ENCODE measurements at regions not wholly inside any gene's neighbourhood (a gene's known extent, or its start where the extent isn't known, plus 50 kb on each side); places are given as distances from the start of the nearest gene placed in this dataset.

DNA sequence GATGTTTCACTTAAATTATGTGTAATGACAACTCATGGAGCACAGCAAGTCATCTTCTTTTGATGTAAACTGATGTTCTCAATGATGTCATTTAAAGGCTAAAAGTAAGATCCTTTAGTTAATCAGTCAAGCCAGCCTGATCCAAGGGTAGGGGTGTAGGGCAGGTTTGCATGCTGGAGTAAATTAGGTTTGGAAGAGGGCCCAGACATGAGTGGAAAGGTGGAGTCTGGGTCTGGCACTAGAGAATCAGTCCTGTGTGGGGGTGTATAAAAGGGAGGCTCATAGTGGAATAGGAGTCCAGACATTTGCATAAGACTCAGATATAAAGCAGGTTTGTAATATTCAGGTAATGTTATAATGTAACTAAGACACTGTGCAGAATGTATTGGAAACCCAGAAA is 88.8 kb upstream of the NYAP2 start:
- Histone ChIP-seq H3K36me3 (ENCODE audit: insufficient read depth) (no peaks in the 10 kb centered on the region), H3K4me1 (ENCODE audit: low read depth, poor library complexity, severe bottlenecking) (no peaks in the 10 kb centered on the region), H3K27me3 (ENCODE audit: insufficient read depth, low read depth) (no peaks in the 10 kb centered on the region), H3K4me2 (no peak overlapping the region), H3K9ac (no peak overlapping the region), H2AFZ (ENCODE audit: low read depth) (no peak overlapping the region), H3K27ac (no peak overlapping the region), H3K79me2 (ENCODE audit: insufficient read depth, low read depth) (no peaks in the 10 kb centered on the region), H4K20me1 (ENCODE audit: insufficient read depth) (no peaks in the 10 kb centered on the region), H3K4me3 (IDR thresholded peaks at IDR 0.05; ENCODE audit: insufficient read depth, low read depth, low read length) (no peak overlapping the region)
- TF ChIP-seq, protein P1, sequence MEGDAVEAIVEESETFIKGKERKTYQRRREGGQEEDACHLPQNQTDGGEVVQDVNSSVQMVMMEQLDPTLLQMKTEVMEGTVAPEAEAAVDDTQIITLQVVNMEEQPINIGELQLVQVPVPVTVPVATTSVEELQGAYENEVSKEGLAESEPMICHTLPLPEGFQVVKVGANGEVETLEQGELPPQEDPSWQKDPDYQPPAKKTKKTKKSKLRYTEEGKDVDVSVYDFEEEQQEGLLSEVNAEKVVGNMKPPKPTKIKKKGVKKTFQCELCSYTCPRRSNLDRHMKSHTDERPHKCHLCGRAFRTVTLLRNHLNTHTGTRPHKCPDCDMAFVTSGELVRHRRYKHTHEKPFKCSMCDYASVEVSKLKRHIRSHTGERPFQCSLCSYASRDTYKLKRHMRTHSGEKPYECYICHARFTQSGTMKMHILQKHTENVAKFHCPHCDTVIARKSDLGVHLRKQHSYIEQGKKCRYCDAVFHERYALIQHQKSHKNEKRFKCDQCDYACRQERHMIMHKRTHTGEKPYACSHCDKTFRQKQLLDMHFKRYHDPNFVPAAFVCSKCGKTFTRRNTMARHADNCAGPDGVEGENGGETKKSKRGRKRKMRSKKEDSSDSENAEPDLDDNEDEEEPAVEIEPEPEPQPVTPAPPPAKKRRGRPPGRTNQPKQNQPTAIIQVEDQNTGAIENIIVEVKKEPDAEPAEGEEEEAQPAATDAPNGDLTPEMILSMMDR (conservative IDR thresholded peaks at IDR 0.05; ENCODE audit: low read depth, low read length): no peak

DNA sequence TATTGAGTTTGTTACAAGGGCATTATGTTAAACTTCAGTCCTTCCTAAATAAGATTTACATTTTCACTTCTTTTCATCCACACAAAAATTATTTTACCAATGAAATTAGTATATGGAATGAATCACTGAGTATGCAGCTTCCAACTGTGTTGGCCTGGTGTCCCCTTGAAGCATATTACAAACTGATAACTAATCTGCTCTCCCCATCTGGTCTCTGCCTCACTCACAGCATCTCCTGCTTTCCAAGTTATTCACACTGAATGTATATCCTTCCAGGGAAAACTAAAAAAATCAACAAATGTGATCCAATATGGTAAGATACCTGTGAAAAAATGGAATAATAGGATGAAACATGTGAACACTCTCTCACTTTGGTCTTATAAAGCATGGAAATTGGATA is 90.0 kb upstream of the NYAP2 start:
- Histone ChIP-seq H3K4me1 (ENCODE audit: low read depth, poor library complexity, severe bottlenecking) (no peaks in the 10 kb centered on the region), H3K27me3 (ENCODE audit: insufficient read depth, low read depth) (no peaks in the 10 kb centered on the region), H3K36me3 (ENCODE audit: insufficient read depth) (no peaks in the 10 kb centered on the region), H3K4me2 (no peak overlapping the region), H3K4me3 (IDR thresholded peaks at IDR 0.05; ENCODE audit: insufficient read depth, low read depth, low read length) (no peak overlapping the region), H3K79me2 (ENCODE audit: insufficient read depth, low read depth) (no peaks in the 10 kb centered on the region), H2AFZ (ENCODE audit: low read depth) (no peak overlapping the region), H3K9ac (no peak overlapping the region), H3K27ac (no peak overlapping the region), H4K20me1 (ENCODE audit: insufficient read depth) (no peaks in the 10 kb centered on the region)
- TF ChIP-seq, protein P1 (conservative IDR thresholded peaks at IDR 0.05; ENCODE audit: low read depth, low read length): no peak

DNA sequence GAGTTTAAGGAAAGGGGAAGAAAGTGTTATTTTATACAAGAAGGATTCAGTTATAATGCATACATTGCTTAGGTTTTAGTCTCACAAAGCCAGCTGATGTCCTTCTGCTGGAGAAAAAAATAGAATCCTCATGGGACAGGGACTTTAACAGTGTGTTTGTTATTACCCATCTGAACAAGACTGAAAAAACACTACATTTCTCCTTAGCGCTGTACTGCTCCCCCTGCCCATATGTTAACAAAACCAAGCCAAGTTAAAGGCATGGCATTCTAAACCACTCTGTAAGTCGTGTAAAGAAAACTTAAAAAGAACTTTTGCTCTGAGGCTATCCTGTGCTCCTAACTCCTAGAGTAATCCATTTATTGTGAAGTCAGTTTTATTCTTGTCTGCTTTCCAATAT is 102.6 kb upstream of the NYAP2 start:
- Histone ChIP-seq H3K4me1 (ENCODE audit: low read depth, poor library complexity, severe bottlenecking) (no peaks in the 10 kb centered on the region), H3K27ac (no peak overlapping the region), H3K4me2 (no peak overlapping the region), H4K20me1 (ENCODE audit: insufficient read depth) (no peaks in the 10 kb centered on the region), H3K9ac (no peak overlapping the region), H3K4me3 (IDR thresholded peaks at IDR 0.05; ENCODE audit: insufficient read depth, low read depth, low read length) (no peak overlapping the region), H3K36me3 (ENCODE audit: insufficient read depth) (no peaks in the 10 kb centered on the region), H3K79me2 (ENCODE audit: insufficient read depth, low read depth) (no peaks in the 10 kb centered on the region), H2AFZ (ENCODE audit: low read depth) (no peak overlapping the region), H3K27me3 (ENCODE audit: insufficient read depth, low read depth) (no peaks in the 10 kb centered on the region)
- TF ChIP-seq, protein P1 (conservative IDR thresholded peaks at IDR 0.05; ENCODE audit: low read depth, low read length): no peak

DNA sequence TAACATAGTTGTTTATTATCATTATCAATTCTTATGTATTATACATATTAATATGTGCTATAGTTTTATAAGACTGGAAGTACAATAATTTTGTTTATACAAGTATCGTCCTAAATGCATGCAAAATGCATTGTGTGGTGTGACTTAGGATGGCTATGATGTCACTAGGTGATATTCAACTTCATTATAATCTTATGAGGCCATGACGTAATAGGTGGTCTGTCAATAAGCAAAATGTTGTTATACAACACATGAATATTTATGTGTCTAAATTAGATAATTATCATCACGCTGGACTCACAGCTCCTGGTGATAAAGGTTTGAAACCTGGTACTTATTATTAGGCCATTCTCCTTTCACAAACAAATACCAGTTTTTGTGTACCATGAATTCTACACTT is 104.4 kb upstream of the NYAP2 start:
- Histone ChIP-seq H3K4me3 (IDR thresholded peaks at IDR 0.05; ENCODE audit: insufficient read depth, low read depth, low read length) (no peak overlapping the region), H3K4me1 (ENCODE audit: low read depth, poor library complexity, severe bottlenecking) (no peaks in the 10 kb centered on the region), H3K4me2 (no peak overlapping the region), H3K79me2 (ENCODE audit: insufficient read depth, low read depth) (no peaks in the 10 kb centered on the region), H3K36me3 (ENCODE audit: insufficient read depth) (no peaks in the 10 kb centered on the region), H3K27ac (no peak overlapping the region), H3K27me3 (ENCODE audit: insufficient read depth, low read depth) (no peaks in the 10 kb centered on the region), H4K20me1 (ENCODE audit: insufficient read depth) (no peaks in the 10 kb centered on the region), H2AFZ (ENCODE audit: low read depth) (no peak overlapping the region), H3K9ac (no peak overlapping the region)
- TF ChIP-seq, protein P1 (conservative IDR thresholded peaks at IDR 0.05; ENCODE audit: low read depth, low read length): no peak

DNA sequence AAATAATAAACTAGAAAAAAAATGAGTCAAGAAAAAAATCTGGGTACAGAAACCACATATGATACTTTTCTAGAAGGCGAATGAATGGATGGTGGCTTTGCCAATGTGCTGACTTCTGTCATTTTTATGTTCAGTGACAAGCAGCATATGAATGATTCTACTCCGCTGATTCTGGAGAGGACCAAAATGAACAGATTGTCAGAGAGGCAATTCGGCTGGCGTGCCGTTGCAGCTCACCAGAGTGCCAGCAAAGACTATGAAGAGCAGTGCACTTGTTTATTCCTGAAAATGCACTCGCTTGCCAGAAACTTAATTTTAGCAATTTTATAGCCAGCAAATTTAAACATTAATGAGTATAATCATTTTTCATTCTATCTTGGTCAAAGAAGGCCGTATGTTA is 105.9 kb upstream of the NYAP2 start:
- TF ChIP-seq, protein P1 (conservative IDR thresholded peaks at IDR 0.05; ENCODE audit: low read depth, low read length): no peak
- Histone ChIP-seq H4K20me1 (ENCODE audit: insufficient read depth) (no peaks in the 10 kb centered on the region), H3K36me3 (ENCODE audit: insufficient read depth) (no peaks in the 10 kb centered on the region), H3K27ac (no peak overlapping the region), H3K4me3 (IDR thresholded peaks at IDR 0.05; ENCODE audit: insufficient read depth, low read depth, low read length) (no peak overlapping the region), H3K27me3 (ENCODE audit: insufficient read depth, low read depth) (no peaks in the 10 kb centered on the region), H3K9ac (no peak overlapping the region), H3K79me2 (ENCODE audit: insufficient read depth, low read depth) (no peaks in the 10 kb centered on the region), H3K4me1 (ENCODE audit: low read depth, poor library complexity, severe bottlenecking) (no peaks in the 10 kb centered on the region), H3K4me2 (no peak overlapping the region), H2AFZ (ENCODE audit: low read depth) (no peak overlapping the region)
